ENCODE measurements at regions not wholly inside any gene's neighbourhood (a gene's known extent, or its start where the extent isn't known, plus 50 kb on each side); places are given as distances from the start of the nearest gene placed in this dataset.
"Not testable (repeated sequence)": the region's sequence is repeated elsewhere in the genome, so short reads cannot be mapped to it uniquely, and the experiment has no call there.

GRCh38 chr3:174547801-174548435 lies 311.2 kb upstream of the NAALADL2 start:
- DNase-seq = no peak

- DNase-seq = no peak
These were observed 310.1 kb upstream of the NAALADL2 start for GRCh38 chr3:174548841-174549623.

- DNase-seq = no peak
These were observed 277.6 kb upstream of the NAALADL2 start for GRCh38 chr3:174581558-174581957.

- no peak for DNase-seq
These were observed 275.7 kb upstream of the NAALADL2 start for GRCh38 chr3:174583396-174583795.

GRCh38 chr3:174587137-174587536 lies 272.0 kb upstream of the NAALADL2 start:
- not testable (repeated sequence) for DNase-seq

GRCh38 chr3:174596447-174596982 lies 262.6 kb upstream of the NAALADL2 start:
- DNase-seq = no peak

GRCh38 chr3:174598885-174599439 lies 260.2 kb upstream of the NAALADL2 start:
- DNase-seq = no peak

GRCh38 chr3:174613173-174613572 lies 246.0 kb upstream of the NAALADL2 start:
- DNase-seq = no peak

- DNase-seq = no peak
These were observed 245.1 kb upstream of the NAALADL2 start for GRCh38 chr3:174614036-174614435.

GRCh38 chr3:174618368-174619080 lies 240.6 kb upstream of the NAALADL2 start:
- DNase-seq = no peak

- DNase-seq = no peak
These were observed 239.9 kb upstream of the NAALADL2 start for GRCh38 chr3:174619239-174619638.

- DNase-seq = no peak
These were observed 239.0 kb upstream of the NAALADL2 start for GRCh38 chr3:174620138-174620537.

- no peak for DNase-seq
These were observed 238.2 kb upstream of the NAALADL2 start for GRCh38 chr3:174620855-174621472.

GRCh38 chr3:174633342-174633741 lies 225.8 kb upstream of the NAALADL2 start:
- DNase-seq = no peak

- no peak for DNase-seq
These were observed 222.7 kb upstream of the NAALADL2 start for GRCh38 chr3:174636451-174636850.

GRCh38 chr3:174639406-174639805 lies 219.7 kb upstream of the NAALADL2 start:
- no peak for DNase-seq

GRCh38 chr3:174639970-174640369 lies 219.2 kb upstream of the NAALADL2 start:
- no peak for DNase-seq

- DNase-seq = no peak
These were observed 218.2 kb upstream of the NAALADL2 start for GRCh38 chr3:174640932-174641331.

- no peak for DNase-seq
These were observed 214.8 kb upstream of the NAALADL2 start for GRCh38 chr3:174644287-174644686.

GRCh38 chr3:174651951-174652350 lies 207.2 kb upstream of the NAALADL2 start:
- DNase-seq = no peak

GRCh38 chr3:174659511-174659910 lies 199.6 kb upstream of the NAALADL2 start:
- no peak for DNase-seq

GRCh38 chr3:174662653-174663052 lies 196.5 kb upstream of the NAALADL2 start:
- DNase-seq = no peak

- DNase-seq = no peak
These were observed 191.7 kb upstream of the NAALADL2 start for GRCh38 chr3:174667386-174667785.

All from activated CD4-positive, alpha-beta T cell treated with anti-CD3 and anti-CD28 coated beads, Interleukin-2, amount 50 U/mL, for 48 hours (primary cell).